ENCODE measurements at regions not wholly inside any gene's neighbourhood (a gene's known extent, or its start where the extent isn't known, plus 50 kb on each side); places are given as distances from the start of the nearest gene placed in this dataset.
"Not testable (repeated sequence)": the region's sequence is repeated elsewhere in the genome, so short reads cannot be mapped to it uniquely, and the experiment has no call there.

DNA sequence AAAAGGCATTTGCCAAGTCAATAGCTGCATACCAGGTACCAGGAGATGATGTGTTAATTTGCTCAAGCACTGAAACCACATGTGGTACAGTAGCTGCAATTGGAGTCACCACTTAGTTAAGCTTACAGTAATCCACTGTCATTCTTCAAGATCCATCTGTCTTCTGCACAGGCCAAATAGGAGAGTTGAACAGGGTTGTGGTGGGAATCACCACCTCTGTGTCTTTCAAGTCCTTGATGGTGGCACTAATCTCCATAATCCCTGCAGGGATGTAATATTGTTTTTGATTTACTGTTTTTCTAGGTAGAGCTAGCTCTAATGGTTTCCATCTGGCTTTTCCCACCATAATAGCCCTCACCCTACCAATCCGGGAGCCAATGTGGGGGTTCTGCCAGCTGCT lies 91.9 kb downstream of the FCRL5 start:
- no peak for DNase-seq
- H3K36me3 Mint-ChIP-seq (ENCODE audit: low read depth) = no peaks in the 10 kb centered on the region
- H3K4me1 Mint-ChIP-seq = no peaks in the 10 kb centered on the region
- no peak overlapping the region for H3K4me3 Mint-ChIP-seq
- POLR2A ChIA-PET = no interaction called here
- H3K27me3 Mint-ChIP-seq = peaks cover 7% of the 10 kb centered on the region
- H3K27ac Mint-ChIP-seq = no peak overlapping the region
- no peaks in the 10 kb centered on the region for H3K9me3 Mint-ChIP-seq
- CTCF ChIA-PET = no interaction called here

DNA sequence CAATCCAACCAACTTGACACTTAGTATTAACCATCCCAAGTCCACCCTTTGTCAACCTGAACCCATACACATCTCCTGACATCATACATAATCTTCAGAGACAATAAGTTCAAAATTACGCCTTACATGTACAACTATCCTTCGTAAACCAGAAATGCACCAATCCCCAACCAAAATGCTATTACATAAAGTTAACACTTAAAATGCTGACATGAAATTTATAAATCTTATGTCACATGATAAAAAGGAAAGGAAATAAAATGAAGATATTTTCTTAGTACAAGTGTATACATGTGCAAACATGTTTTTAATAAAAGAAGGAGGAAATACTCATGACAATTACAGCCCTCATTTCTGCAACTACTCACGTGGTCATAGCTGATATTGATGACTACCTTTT lies 95.0 kb downstream of the FCRL5 start:
- Mint-ChIP-seq H3K4me1 (no peaks in the 10 kb centered on the region), H3K27me3 (peaks cover 9% of the 10 kb centered on the region), H3K27ac (no peak overlapping the region), H3K36me3 (ENCODE audit: low read depth) (no peaks in the 10 kb centered on the region), H3K9me3 (no peaks in the 10 kb centered on the region), H3K4me3 (no peak overlapping the region)
- no peak for DNase-seq
- POLR2A ChIA-PET = no interaction called here
- CTCF ChIA-PET = no interaction called here

DNA sequence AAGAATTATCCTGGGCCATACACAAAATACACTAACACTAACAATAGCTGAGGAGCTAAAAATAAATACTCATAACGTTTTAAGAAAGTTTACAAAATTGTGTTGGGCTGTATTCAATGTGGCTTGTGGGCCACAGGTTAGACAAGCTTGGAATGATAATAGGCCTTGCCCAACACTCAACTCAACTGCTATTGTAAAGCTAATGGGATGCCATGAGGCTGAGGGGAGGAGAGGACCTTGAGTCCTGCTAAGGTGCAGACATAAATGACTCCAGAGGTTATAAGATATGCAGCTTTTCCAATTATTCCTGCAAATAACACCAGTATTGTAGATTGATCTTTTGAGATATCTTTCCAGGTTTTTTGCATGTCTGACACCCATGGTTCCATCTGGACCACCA lies 97.0 kb downstream of the FCRL5 start:
- Mint-ChIP-seq H3K4me3 (no peak overlapping the region), H3K36me3 (ENCODE audit: low read depth) (no peaks in the 10 kb centered on the region), H3K4me1 (no peaks in the 10 kb centered on the region), H3K27me3 (peaks cover 9% of the 10 kb centered on the region), H3K27ac (no peak overlapping the region), H3K9me3 (no peaks in the 10 kb centered on the region)
- POLR2A ChIA-PET = no interaction called here
- DNase-seq = no peak
- CTCF ChIA-PET = no interaction called here

DNA sequence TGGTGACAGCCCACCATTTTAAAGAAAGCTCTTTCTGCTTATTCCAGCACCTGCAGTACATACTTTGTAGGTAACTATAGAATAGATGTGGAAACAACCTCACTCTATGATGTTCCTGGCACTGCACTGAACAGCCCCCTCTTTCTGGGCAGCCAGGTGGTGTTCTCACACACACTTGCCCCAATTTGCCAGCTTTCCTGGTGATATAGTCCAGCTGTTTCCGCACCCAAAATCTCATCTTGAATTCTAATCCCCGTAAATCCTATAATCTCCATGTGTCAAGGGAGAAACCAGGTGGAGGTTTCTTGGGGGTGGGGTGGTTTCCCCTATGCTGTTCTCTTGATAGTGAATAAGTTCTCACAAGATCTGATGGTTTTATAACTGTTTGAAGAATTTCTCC lies 102.2 kb downstream of the FCRL5 start:
- no peak for DNase-seq
- no peak overlapping the region for H3K4me3 Mint-ChIP-seq
- H3K9me3 Mint-ChIP-seq = no peaks in the 10 kb centered on the region
- H3K36me3 Mint-ChIP-seq (ENCODE audit: low read depth) = no peaks in the 10 kb centered on the region
- H3K4me1 Mint-ChIP-seq = no peaks in the 10 kb centered on the region
- ChIA-PET CTCF (no interaction called here), POLR2A (no interaction called here)
- peaks cover 1% of the 10 kb centered on the region for H3K27me3 Mint-ChIP-seq
- H3K27ac Mint-ChIP-seq = no peak overlapping the region

DNA sequence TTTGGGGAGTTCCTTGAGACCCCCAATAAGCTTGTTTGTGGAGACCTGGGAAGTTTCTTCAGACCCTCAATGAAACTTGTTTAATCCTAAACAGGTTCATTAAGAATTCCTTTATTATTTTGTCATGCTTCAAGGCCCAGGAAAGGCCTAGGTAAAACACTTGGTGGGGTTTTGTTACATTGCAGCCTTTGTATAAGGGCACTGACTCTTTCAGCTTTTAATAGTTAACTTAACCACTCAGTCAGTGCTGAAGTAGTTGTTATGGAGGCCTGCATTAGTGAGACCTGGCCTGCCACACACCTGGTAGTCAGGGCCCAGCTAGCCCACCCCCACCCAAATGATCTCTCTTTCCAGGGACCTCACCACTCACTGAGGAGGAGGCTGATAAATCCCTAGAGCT lies 103.7 kb downstream of the FCRL5 start:
- POLR2A ChIA-PET = no interaction called here
- Mint-ChIP-seq H3K4me3 (no peak overlapping the region), H3K27me3 (peaks cover 1% of the 10 kb centered on the region), H3K9me3 (no peaks in the 10 kb centered on the region), H3K27ac (no peak overlapping the region), H3K4me1 (no peaks in the 10 kb centered on the region), H3K36me3 (ENCODE audit: low read depth) (no peaks in the 10 kb centered on the region)
- DNase-seq = no peak
- CTCF ChIA-PET = no interaction called here

DNA sequence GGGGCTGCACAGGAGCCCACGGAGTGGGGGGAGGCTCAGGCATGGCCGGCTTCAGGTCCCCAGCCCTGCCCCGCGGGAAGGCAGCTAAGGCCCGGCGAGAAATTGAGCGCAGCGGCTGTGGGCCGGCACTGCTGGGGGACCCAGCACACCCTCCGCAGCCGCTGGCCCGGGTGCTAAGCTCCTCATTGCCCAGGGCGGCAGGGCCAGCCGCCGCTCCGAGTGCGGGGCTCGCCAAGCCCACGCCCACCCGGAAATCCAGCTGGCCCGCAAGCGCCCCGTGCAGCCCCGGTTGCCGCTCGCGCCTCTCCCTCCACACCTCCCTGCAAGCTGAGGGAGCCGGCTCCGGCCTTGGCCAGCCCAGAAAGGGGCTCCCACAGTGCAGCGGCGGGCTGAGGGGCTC lies 106.0 kb downstream of the FCRL5 start:
- H3K4me1 Mint-ChIP-seq; POLR2A ChIA-PET; H3K27ac Mint-ChIP-seq; H3K9me3 Mint-ChIP-seq; DNase-seq; H3K4me3 Mint-ChIP-seq; H3K27me3 Mint-ChIP-seq; H3K36me3 Mint-ChIP-seq (ENCODE audit: low read depth): not testable (repeated sequence)
- CTCF ChIA-PET = interaction anchor here (0.6 kb wide), 1 partner anchor 57 kb away, joined by 3 read pairs; no protein-coding TSS in a partner anchor

DNA sequence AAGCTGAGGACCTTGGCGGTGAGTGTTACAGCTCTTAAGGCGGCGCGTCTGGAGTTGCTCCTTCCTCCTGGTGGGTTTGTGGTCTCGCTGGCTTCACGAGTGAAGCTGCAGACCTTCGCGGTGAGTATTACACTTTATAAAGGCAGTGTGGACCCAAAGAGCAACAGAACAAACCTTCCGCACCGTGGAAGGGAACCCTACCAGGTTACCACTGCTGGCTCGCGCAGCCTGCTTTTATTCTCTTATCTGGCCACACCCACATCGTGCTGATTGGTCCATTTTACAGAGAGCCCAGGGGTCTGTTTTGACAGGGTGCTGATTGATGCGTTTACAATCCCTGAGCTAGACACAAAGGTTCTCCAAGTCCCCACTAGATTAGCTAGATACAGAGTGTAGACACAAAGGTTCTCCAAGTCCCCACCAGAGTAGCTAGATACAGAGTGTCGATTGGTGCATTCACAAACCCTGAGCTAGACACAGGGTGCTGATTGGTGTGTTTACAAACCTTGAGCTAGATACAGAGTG lies 106.6 kb downstream of the FCRL5 start:
- POLR2A ChIA-PET; H3K27ac Mint-ChIP-seq; H3K4me1 Mint-ChIP-seq; H3K36me3 Mint-ChIP-seq (ENCODE audit: low read depth); DNase-seq; H3K9me3 Mint-ChIP-seq; H3K27me3 Mint-ChIP-seq; H3K4me3 Mint-ChIP-seq: not testable (repeated sequence)
- CTCF ChIA-PET = interaction anchor here (0.6 kb wide), 1 partner anchor 58 kb away, joined by 3 read pairs; no protein-coding TSS in a partner anchor

DNA sequence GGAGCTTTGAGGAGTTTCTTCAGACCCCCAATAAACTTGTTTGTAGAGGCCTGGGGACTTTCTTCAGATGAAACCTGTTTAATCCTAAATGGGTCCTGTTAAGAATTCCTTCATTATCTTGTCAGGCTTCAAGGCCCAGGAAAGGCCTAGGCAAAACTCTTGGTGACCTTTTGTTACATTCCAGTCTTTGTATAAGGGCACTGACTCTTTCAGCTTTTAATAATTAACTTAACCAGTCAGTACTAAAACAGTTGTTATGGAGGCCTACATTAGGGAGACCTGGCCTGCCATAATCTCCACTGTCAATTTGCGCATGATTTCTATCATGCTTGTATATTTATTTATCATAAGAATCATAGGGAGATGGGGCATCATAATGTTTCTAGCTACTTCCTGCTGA lies 110.2 kb downstream of the FCRL5 start:
- no peaks in the 10 kb centered on the region for H3K9me3 Mint-ChIP-seq
- H3K27me3 Mint-ChIP-seq = peaks cover 3% of the 10 kb centered on the region
- H3K36me3 Mint-ChIP-seq (ENCODE audit: low read depth) = no peaks in the 10 kb centered on the region
- ChIA-PET POLR2A (no interaction called here), CTCF (interaction anchor here (0.5 kb wide), 1 partner anchor 103 kb away, joined by 3 read pairs; no protein-coding TSS in a partner anchor)
- no peaks in the 10 kb centered on the region for H3K4me1 Mint-ChIP-seq
- no peak for DNase-seq
- no peak overlapping the region for H3K4me3 Mint-ChIP-seq
- H3K27ac Mint-ChIP-seq = no peak overlapping the region

DNA sequence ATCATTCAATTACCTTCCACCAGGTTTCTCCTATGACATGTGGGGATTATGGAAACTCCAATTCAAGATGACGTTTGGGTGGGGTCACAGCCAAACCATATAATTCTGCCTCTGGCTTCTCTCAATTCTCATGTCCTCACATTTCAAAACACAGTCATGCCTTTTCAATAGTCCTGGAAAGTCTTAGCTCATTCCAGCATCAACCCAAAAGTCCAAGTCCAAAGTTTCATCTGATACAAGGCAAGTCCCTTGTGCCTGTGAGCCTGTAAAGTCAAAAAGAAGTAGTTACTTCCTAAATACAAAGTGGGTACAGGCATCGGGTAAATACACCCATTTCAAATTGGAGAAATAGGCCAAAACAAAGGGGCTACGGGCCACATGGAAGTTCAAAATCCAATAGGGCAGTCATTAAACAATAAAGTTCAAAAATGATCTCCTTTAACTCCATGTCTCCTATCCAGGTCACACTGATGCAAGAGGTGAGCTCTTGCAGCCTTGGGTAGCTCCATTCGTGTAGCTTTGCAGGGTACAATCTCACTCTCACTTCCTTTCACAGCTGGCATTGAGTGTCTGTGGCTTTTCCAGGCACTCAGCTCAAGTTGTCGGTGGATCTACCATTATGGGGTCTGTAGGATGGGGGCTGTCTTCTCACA lies 112.9 kb downstream of the FCRL5 start:
- ChIA-PET CTCF (no interaction called here), POLR2A (no interaction called here)
- DNase-seq = no peak
- Mint-ChIP-seq H3K27ac (no peak overlapping the region), H3K4me3 (no peak overlapping the region), H3K4me1 (no peaks in the 10 kb centered on the region), H3K36me3 (ENCODE audit: low read depth) (no peaks in the 10 kb centered on the region), H3K9me3 (no peaks in the 10 kb centered on the region), H3K27me3 (peaks cover 9% of the 10 kb centered on the region)

DNA sequence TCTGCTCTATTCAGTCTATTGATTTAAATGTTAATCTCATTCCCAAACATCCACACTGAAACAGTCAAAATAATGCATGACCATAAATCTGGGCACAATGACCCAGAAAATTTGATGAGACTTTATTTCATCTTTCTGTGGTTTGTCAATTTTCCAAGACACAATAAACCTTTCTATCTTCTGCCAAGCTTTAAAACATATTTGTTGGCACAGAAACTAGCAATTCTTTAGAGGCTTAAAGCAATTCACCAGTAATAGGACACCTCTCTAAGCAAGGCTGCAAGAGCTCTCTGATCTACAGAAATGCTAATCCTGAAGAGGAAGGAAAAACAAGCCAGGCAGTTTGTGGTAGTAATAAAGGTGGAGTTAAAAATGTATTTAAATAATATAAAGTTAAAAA lies 113.7 kb downstream of the FCRL5 start:
- H3K4me1 Mint-ChIP-seq = no peaks in the 10 kb centered on the region
- no peak for DNase-seq
- CTCF ChIA-PET = no interaction called here
- POLR2A ChIA-PET = no interaction called here
- no peak overlapping the region for H3K27ac Mint-ChIP-seq
- peaks cover 12% of the 10 kb centered on the region for H3K27me3 Mint-ChIP-seq
- H3K4me3 Mint-ChIP-seq = no peak overlapping the region
- H3K9me3 Mint-ChIP-seq = no peaks in the 10 kb centered on the region
- H3K36me3 Mint-ChIP-seq (ENCODE audit: low read depth) = no peaks in the 10 kb centered on the region

DNA sequence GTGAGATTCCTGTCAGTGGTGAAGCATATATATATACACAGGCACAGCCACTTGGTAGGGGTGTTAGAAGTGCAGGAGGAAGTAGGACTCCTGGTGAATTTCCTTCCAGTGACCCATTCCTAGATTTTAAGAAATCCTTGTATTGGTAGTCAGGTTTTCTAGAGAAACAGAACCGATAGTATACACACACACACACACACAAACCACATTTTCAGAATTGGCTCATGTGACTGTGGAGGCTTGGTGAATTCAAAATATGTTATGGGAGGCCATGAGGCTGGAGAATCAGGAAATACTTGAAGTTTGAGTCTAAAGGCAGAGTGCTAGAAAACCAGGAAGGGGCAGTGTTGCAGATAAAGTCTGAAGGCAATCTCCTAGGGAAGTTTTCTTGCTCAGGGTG lies 114.2 kb downstream of the FCRL5 start:
- POLR2A ChIA-PET = no interaction called here
- CTCF ChIA-PET = no interaction called here

DNA sequence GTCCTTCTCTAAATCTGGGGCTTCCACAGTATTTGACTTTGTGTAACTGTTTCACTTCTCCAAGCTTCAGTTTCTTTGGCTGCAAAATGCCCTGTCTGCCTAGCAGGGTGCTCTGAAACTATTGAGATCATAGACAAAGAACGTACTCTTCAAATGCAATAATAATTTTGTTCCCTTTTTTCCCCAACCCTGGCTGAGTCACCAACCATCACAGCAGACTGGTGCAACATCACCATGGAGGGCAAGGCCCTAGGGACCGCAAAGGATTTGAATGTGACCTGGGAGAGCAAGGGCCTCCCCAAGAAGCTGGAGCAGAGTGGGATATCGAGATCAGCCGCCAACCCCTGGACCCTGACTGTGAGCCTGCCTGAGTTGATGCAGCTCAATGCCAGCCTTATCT lies 115.0 kb downstream of the FCRL5 start:
- no peak for DNase-seq
- Mint-ChIP-seq H3K27ac (no peak overlapping the region), H3K36me3 (ENCODE audit: low read depth) (no peaks in the 10 kb centered on the region), H3K4me1 (no peaks in the 10 kb centered on the region), H3K9me3 (no peaks in the 10 kb centered on the region), H3K27me3 (peaks cover 16% of the 10 kb centered on the region), H3K4me3 (no peak overlapping the region)
- ChIA-PET POLR2A (no interaction called here), CTCF (no interaction called here)

More for the DNA sequence above, 114.2 kb downstream of the FCRL5 start:
- no peaks in the 10 kb centered on the region for H3K36me3 Mint-ChIP-seq (ENCODE audit: low read depth)
- no peaks in the 10 kb centered on the region for H3K4me1 Mint-ChIP-seq
- no peaks in the 10 kb centered on the region for H3K9me3 Mint-ChIP-seq
- no peak overlapping the region for H3K27ac Mint-ChIP-seq
- no peak for DNase-seq
- H3K27me3 Mint-ChIP-seq = peaks cover 16% of the 10 kb centered on the region
- no peak overlapping the region for H3K4me3 Mint-ChIP-seq

DNA sequence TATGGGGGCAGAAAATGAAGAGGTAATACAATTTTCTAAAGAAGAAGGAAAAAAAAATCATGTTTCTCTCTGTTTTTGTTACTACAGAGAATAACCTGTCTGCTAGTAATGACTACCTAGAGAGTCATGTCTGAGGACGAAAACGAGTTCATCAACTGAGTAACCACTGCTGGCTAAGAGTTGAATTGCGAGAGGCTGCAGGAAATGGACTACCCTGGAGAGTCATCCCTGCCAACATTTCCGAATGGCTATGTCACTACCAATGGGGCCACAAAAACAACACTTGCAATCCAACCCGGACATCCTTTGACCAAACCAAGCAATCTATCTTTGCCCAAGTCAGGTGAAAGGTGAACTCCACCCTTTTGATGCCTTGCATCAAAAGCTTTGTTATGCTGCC lies 120.6 kb downstream of the FCRL5 start:
- Mint-ChIP-seq H3K27me3 (peaks cover 18% of the 10 kb centered on the region), H3K4me1 (no peaks in the 10 kb centered on the region)

DNA sequence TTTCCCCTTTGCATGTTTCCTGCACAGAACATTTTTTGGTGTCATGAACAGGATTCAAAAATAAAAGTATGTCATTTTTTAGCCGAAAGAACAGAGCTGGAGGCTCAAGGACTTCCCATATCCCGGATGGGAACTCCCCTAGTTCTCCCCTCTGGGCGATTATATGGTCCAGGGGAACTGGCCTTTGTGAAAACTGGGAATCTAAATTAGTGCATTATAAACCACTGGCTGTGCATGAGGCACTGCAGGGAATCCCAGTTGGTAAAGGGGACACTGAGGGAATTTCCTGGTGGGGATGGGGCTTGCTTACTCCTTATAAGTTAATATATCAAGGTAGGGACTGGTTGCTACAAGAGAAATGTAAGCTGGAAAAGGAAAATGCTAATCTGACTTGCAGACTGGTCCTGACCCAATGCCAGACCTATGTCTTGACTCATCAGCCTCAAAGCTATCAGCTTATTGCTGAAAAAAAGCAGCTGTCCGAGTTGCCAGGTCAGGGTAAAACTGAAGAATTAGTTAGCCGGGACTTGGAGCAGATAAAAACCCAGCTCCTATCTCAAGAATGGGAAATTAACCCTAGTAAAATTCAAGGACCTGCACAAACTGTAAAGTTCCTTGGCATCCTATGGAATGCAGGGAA lies 122.6 kb downstream of the FCRL5 start:
- no peaks in the 10 kb centered on the region for H3K4me1 Mint-ChIP-seq
- H3K27ac Mint-ChIP-seq = no peak overlapping the region
- ChIA-PET POLR2A (no interaction called here), CTCF (interaction anchor here (1.1 kb wide), 1 partner anchor 66 kb away, joined by 4 read pairs; no protein-coding TSS in a partner anchor)
- peaks cover 15% of the 10 kb centered on the region for H3K27me3 Mint-ChIP-seq
- no peak for DNase-seq
- no peaks in the 10 kb centered on the region for H3K36me3 Mint-ChIP-seq (ENCODE audit: low read depth)
- no peaks in the 10 kb centered on the region for H3K9me3 Mint-ChIP-seq
- no peak overlapping the region for H3K4me3 Mint-ChIP-seq

More for the DNA sequence above, 120.6 kb downstream of the FCRL5 start:
- no peak overlapping the region for H3K27ac Mint-ChIP-seq
- ChIA-PET POLR2A (no interaction called here), CTCF (no interaction called here)
- H3K4me3 Mint-ChIP-seq = no peak overlapping the region
- H3K9me3 Mint-ChIP-seq = no peaks in the 10 kb centered on the region
- no peaks in the 10 kb centered on the region for H3K36me3 Mint-ChIP-seq (ENCODE audit: low read depth)
- DNase-seq = no peak

All from activated CD4-positive, alpha-beta memory T cell treated with anti-CD3 and anti-CD28 coated beads, Interleukin-2, amount 10 ng/mL, durations not matched to agents 7 days and 5 days (primary cell).